T-cell (primary cell): ENCODE measurements at regions not wholly inside any gene's neighbourhood (a gene's known extent, or its start where the extent isn't known, plus 50 kb on each side); places are given as distances from the start of the nearest gene placed in this dataset.
"Not testable (repeated sequence)": the region's sequence is repeated elsewhere in the genome, so short reads cannot be mapped to it uniquely, and the experiment has no call there.

Source experiments
- ATAC-seq, 4 experiments: fragments of 200-7000 bp in 3 of 4; fragments of 150-1000 bp in 1 of 4; cut with Tn5 transposase; replicated peaks in 1 of 4; 1 replicate in 3 of 4; 2 replicates in 1 of 4; pipeline ENCODE4 v1.10.0; 2021; ENCODE audit warnings: moderate library complexity in 3 of 4, mild to moderate bottlenecking in 2 of 4, moderate number of reproducible peaks in 1 of 4
- CTCF ChIA-PET, 2 donors: fragments of 300-600 bp; sonication (Branson Sonifier 250); formaldehyde crosslinking; loops; one replicate each; lab custom pipeline; 2022; ENCODE audit warnings: antibody characterized with exemption in 2 of 2; lab: Charles Lee
- POLR2A ChIA-PET, 2 donors: fragments of 300-600 bp; sonication (Branson Sonifier 250); formaldehyde crosslinking; loops; one replicate each; lab custom pipeline; 2022; ENCODE audit warnings: antibody characterized with exemption in 2 of 2; lab: Charles Lee
- DNase-seq, 35 experiments: peaks; one replicate each; pipeline versions ENCODE4 v3.0.0 to v3.0.0-alpha.2; 2013 to 2023
- H3K27ac ChIP-seq: one replicate; pipeline ENCODE4 v1.5.1; 2013; ENCODE audit warnings: low read length
- H3K27me3 ChIP-seq, 2 experiments: replicated peaks in 1 of 2; 1 replicate in 1 of 2; 2 replicates in 1 of 2; pipeline versions ENCODE4 v1.6.1 to v1.7.0; 2013; ENCODE audit warnings: low read length in 1 of 2, mixed read lengths in 1 of 2; ENCODE audit not compliant: control insufficient read depth in 2 of 2, insufficient read depth in 2 of 2; ENCODE audit errors: extremely low read depth in 1 of 2
- H3K36me3 ChIP-seq, 2 donors: 1 replicate in 1 of 2; 2 replicates in 1 of 2; pipeline versions ENCODE4 v1.6.1 to v1.7.0; 2013; ENCODE audit warnings: low read length in 1 of 2; ENCODE audit not compliant: control insufficient read depth in 2 of 2, insufficient read depth in 1 of 2; ENCODE audit errors: extremely low read depth in 1 of 2
- H3K4me1 ChIP-seq, 2 experiments: 1 replicate in 1 of 2; 2 replicates in 1 of 2; pipeline versions ENCODE4 v1.6.1 to v1.7.0; 2013; ENCODE audit warnings: low read length in 2 of 2, mixed read lengths in 1 of 2; ENCODE audit not compliant: insufficient read depth in 2 of 2, control insufficient read depth in 1 of 2; ENCODE audit errors: extremely low read depth in 1 of 2
- H3K4me3 ChIP-seq, 2 donors: 1 replicate in 1 of 2; 2 replicates in 1 of 2; pipeline versions ENCODE4 v1.5.1 to v1.7.0; 2013; ENCODE audit warnings: mild to moderate bottlenecking in 2 of 2, low read length in 1 of 2, moderate library complexity in 1 of 2; ENCODE audit not compliant: control insufficient read depth in 1 of 2; ENCODE audit errors: extremely low read depth in 1 of 2
- H3K9me3 ChIP-seq: 2 replicates; pipeline ENCODE4 v1.7.0; 2013
- H3K27ac Mint-ChIP-seq, 2 donors: one replicate each; pipeline ENCODE4 v1.8.0; 2020 to 2021; ENCODE audit warnings: mild to moderate bottlenecking in 2 of 2, mixed read lengths in 2 of 2
- H3K27me3 Mint-ChIP-seq, 2 donors: one replicate each; pipeline ENCODE4 v1.8.0; 2021 to 2022; ENCODE audit warnings: mixed read lengths in 2 of 2
- H3K36me3 Mint-ChIP-seq: one replicate; pipeline ENCODE4 v1.8.0; 2021; ENCODE audit warnings: mixed read lengths
- H3K4me1 Mint-ChIP-seq, 3 donors: one replicate each; pipeline ENCODE4 v1.8.0; 2020 to 2022; ENCODE audit warnings: mixed read lengths in 3 of 3, mild to moderate bottlenecking in 1 of 3
- H3K4me3 Mint-ChIP-seq, 3 donors: one replicate each; pipeline ENCODE4 v1.8.0; 2020 to 2022; ENCODE audit warnings: mild to moderate bottlenecking in 3 of 3, mixed read lengths in 3 of 3, moderate library complexity in 3 of 3
- H3K9me3 Mint-ChIP-seq, 3 donors: one replicate each; pipeline ENCODE4 v1.8.0; 2020 to 2022; ENCODE audit warnings: mixed read lengths in 3 of 3
- WGBS: methylation state at CpG from one replicate; pipeline ENCODE4 v1.1.5; 2013; ENCODE audit warnings: missing lambda C conversion rate; ENCODE audit not compliant: insufficient coverage; 5-methylcytosine and 5-hydroxymethylcytosine counted together

DNA sequence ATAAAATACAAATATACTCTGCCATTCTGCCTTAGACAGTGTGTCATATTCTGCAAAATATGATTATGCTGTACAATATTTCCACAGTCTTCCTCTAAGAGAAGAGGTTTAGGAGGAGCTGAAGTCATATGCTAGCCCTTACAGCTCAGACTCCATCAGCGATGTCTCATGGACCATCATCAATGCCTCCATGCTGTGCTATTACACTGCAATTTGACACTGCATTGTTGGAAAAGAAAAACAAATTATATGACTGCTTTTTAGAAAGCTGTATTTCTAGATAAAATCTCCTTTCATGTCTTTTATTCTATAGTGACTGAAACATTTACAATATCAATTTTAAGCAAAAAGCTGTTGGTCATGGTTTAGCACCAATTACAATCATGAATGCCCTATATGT, 1089.4 kb upstream of the MIR17HG start:
- H3K4me3 ChIP-seq: no peak overlapping the region
- no peak overlapping the region for H3K27ac Mint-ChIP-seq
- peaks cover 9 to 36% (median 14%) of the 10 kb centered on the region in 3 donors for H3K9me3 Mint-ChIP-seq
- CTCF ChIA-PET: no interaction called here
- WGBS: no CpG with 5 or more reads among the region's 1 CpG
- DNase-seq (no peak), ATAC-seq (no peak)
- no peaks in the 10 kb centered on the region for H3K4me1 ChIP-seq
- H3K36me3 ChIP-seq: no peaks in the 10 kb centered on the region
- H3K27me3 ChIP-seq: no peaks in the 10 kb centered on the region
- no peaks in the 10 kb centered on the region for H3K9me3 ChIP-seq
- H3K36me3 Mint-ChIP-seq: no peaks in the 10 kb centered on the region
- H3K4me3 Mint-ChIP-seq: no peak overlapping the region
- no peak overlapping the region for H3K27ac ChIP-seq
- POLR2A ChIA-PET: no interaction called here
- H3K4me1 Mint-ChIP-seq: no peaks in the 10 kb centered on the region
- no peaks in the 10 kb centered on the region for H3K27me3 Mint-ChIP-seq

DNA sequence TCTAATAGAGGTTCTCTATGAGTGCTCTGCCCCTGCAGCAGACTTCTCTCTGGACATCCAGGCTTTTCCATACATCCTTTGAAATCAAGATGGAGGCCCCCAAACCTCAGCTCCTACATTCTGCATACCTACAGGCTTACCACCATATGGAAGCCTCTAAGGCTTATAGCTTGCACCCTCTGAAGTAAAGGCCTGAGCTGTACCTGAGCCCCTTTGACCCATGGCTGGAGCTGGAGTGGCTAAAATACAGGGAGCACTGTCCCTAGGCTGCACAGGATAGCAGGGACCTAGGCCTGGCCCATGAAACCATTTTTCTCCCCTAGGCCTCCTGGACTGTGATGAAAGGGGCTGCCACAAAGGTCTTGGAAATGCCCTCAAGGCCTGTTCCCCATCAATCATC, 1086.1 kb upstream of the MIR17HG start:
- ATAC-seq (no peak), DNase-seq (no peak)
- no peaks in the 10 kb centered on the region for H3K27me3 ChIP-seq
- no peaks in the 10 kb centered on the region for H3K4me1 ChIP-seq
- no peak overlapping the region for H3K4me3 ChIP-seq
- H3K9me3 ChIP-seq: no peaks in the 10 kb centered on the region
- no peak overlapping the region for H3K27ac ChIP-seq
- H3K36me3 ChIP-seq: no peaks in the 10 kb centered on the region
- H3K36me3 Mint-ChIP-seq: no peaks in the 10 kb centered on the region
- no peaks in the 10 kb centered on the region for H3K4me1 Mint-ChIP-seq
- no peak overlapping the region for H3K27ac Mint-ChIP-seq
- H3K9me3 Mint-ChIP-seq: peaks cover 5 to 15% (median 13%) of the 10 kb centered on the region in 3 donors
- no peaks in the 10 kb centered on the region for H3K27me3 Mint-ChIP-seq
- H3K4me3 Mint-ChIP-seq: no peak overlapping the region
- ChIA-PET CTCF (no interaction called here), POLR2A (interaction anchor here in 1 of 2 donors (0.5 kb wide), 1 partner anchor 48 kb away, joined by 5 read pairs; no protein-coding TSS in a partner anchor)

- DNase-seq (no peak), ATAC-seq (no peak)
- Mint-ChIP-seq H3K9me3 (peaks cover 5 to 32% (median 15%) of the 10 kb centered on the region in 3 donors), H3K27me3 (no peaks in the 10 kb centered on the region), H3K4me1 (no peaks in the 10 kb centered on the region), H3K4me3 (no peak overlapping the region), H3K27ac (no peak overlapping the region), H3K36me3 (no peaks in the 10 kb centered on the region)
- Histone ChIP-seq H3K4me3 (no peak overlapping the region), H3K27ac (no peak overlapping the region), H3K9me3 (no peaks in the 10 kb centered on the region), H3K4me1 (no peaks in the 10 kb centered on the region), H3K27me3 (no peaks in the 10 kb centered on the region), H3K36me3 (no peaks in the 10 kb centered on the region)
- CTCF ChIA-PET: no interaction called here
- 88% methylated on average over 1 of the region's 2 CpGs for WGBS
- POLR2A ChIA-PET: no interaction called here
Measured at GRCh38 chr13:90270226-90270625, 1077.3 kb upstream of the MIR17HG start.

GRCh38 chr13:90272356-90272755, 1075.1 kb upstream of the MIR17HG start:
- Mint-ChIP-seq H3K27ac (no peak overlapping the region), H3K4me3 (no peak overlapping the region), H3K36me3 (no peaks in the 10 kb centered on the region), H3K4me1 (no peaks in the 10 kb centered on the region), H3K27me3 (no peaks in the 10 kb centered on the region), H3K9me3 (peaks cover 5 to 32% (median 11%) of the 10 kb centered on the region in 3 donors)
- no peaks in the 10 kb centered on the region for H3K4me1 ChIP-seq
- no peak for DNase-seq
- H3K9me3 ChIP-seq: no peaks in the 10 kb centered on the region
- H3K4me3 ChIP-seq: no peak overlapping the region
- ATAC-seq: no peak
- CTCF ChIA-PET: no interaction called here
- H3K36me3 ChIP-seq: no peaks in the 10 kb centered on the region
- 100% methylated on average over 1 of the region's 1 CpG for WGBS
- H3K27me3 ChIP-seq: no peaks in the 10 kb centered on the region
- no peak overlapping the region for H3K27ac ChIP-seq
- POLR2A ChIA-PET: no interaction called here

DNA sequence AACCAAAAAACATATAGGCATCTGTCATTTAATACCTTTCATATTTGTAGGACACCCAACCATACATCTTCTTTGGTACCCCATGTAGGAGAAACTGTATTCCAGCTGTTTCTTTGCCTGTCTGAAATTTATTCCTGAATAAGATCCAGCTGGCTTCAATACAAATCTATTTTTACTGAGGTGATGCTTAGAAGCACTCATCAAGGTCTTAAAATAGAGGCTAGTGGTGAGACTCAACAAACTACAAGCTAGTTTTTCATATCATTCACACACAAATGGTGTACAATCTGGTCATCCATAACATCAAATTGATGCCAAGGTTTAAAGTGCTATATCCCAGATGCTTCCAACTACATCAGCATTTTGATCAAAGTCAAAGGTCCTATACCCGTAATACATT, 1071.3 kb upstream of the MIR17HG start:
- no peaks in the 10 kb centered on the region for H3K9me3 ChIP-seq
- no peaks in the 10 kb centered on the region for H3K36me3 ChIP-seq
- POLR2A ChIA-PET: no interaction called here
- no peaks in the 10 kb centered on the region for H3K27me3 ChIP-seq
- no CpG with 5 or more reads among the region's 1 CpG for WGBS
- H3K27ac ChIP-seq: no peak overlapping the region
- Mint-ChIP-seq H3K9me3 (peaks cover 2 to 11% (median 11%) of the 10 kb centered on the region in 3 donors), H3K27ac (no peak overlapping the region), H3K36me3 (no peaks in the 10 kb centered on the region), H3K4me3 (no peak overlapping the region), H3K27me3 (no peaks in the 10 kb centered on the region), H3K4me1 (no peaks in the 10 kb centered on the region)
- H3K4me1 ChIP-seq: no peaks in the 10 kb centered on the region
- no peak for ATAC-seq
- CTCF ChIA-PET: no interaction called here
- no peak overlapping the region for H3K4me3 ChIP-seq
- no peak for DNase-seq

DNA sequence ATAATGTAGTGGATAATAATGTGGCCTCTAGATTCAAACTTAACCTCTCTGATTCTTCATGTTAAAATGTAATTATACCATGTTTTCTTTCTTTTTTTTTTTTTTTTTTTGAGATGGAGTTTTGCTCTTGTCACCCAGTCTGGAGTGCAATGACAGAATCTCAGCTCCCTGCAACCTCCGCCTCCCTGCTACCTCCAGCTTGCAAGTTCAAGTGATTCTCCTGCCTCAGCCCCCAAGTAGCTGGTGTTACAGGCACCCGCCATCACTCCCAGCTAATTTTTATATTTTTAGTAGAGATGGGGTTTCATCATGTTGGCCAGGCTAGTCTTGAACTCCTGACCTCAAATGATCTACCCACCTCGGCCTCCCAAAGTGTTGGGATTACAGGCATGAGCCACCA, 1069.3 kb upstream of the MIR17HG start:
- H3K9me3 Mint-ChIP-seq, H3K4me3 Mint-ChIP-seq, DNase-seq, ATAC-seq, H3K9me3 ChIP-seq, POLR2A ChIA-PET, H3K4me1 ChIP-seq, H3K27me3 Mint-ChIP-seq, H3K27ac ChIP-seq, H3K36me3 ChIP-seq, H3K27me3 ChIP-seq, H3K4me3 ChIP-seq, H3K4me1 Mint-ChIP-seq, H3K36me3 Mint-ChIP-seq, H3K27ac Mint-ChIP-seq: not testable (repeated sequence)
- WGBS: no CpG with 5 or more reads among the region's 3 CpGs
- CTCF ChIA-PET: interaction anchor here in 1 of 2 donors (0.6 kb wide), 1 partner anchor 44 kb away, joined by 9 read pairs; no protein-coding TSS in a partner anchor

GRCh38 chr13:90281709-90282108, 1065.8 kb upstream of the MIR17HG start:
- H3K4me3 ChIP-seq: no peak overlapping the region
- CTCF ChIA-PET: no interaction called here
- H3K36me3 Mint-ChIP-seq: no peaks in the 10 kb centered on the region
- H3K4me1 ChIP-seq: no peaks in the 10 kb centered on the region
- H3K4me3 Mint-ChIP-seq: no peak overlapping the region
- no peak overlapping the region for H3K27ac Mint-ChIP-seq
- H3K27ac ChIP-seq: no peak overlapping the region
- no peak for DNase-seq
- POLR2A ChIA-PET: no interaction called here
- no peaks in the 10 kb centered on the region for H3K27me3 Mint-ChIP-seq
- no peaks in the 10 kb centered on the region for H3K27me3 ChIP-seq
- no peak for ATAC-seq
- H3K9me3 ChIP-seq: no peaks in the 10 kb centered on the region
- no peaks in the 10 kb centered on the region for H3K36me3 ChIP-seq
- H3K9me3 Mint-ChIP-seq: peaks cover 2 to 7% (median 5%) of the 10 kb centered on the region in 3 donors
- no peaks in the 10 kb centered on the region for H3K4me1 Mint-ChIP-seq
